ENCODE measurements at regions not wholly inside any gene's neighbourhood (a gene's known extent, or its start where the extent isn't known, plus 50 kb on each side); places are given as distances from the start of the nearest gene placed in this dataset.

DNA sequence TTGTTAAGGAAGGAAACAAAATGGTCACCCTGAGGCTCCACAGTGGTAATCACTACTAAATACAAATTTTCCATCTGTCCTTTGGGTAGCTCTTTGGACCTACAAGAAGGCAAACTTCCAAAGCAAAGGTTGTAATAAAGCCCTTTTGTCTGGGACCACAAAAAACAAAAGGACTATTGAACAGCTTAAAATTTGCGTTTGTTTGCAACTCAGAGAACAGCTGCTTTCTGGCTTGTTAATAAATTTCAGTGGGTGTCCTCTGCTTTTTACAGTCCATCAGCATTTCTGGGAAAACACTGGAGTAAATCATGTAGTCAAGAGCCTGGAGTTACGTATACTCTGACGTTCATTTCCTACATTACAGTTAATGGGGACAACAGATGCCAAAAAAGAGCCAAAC is 439.7 kb upstream of the DIAPH2 start:
- TF ChIP-seq SP1 (IDR thresholded peaks at IDR 0.05), result no peak
- TF ChIP-seq L3MBTL2 (conservative IDR thresholded peaks at IDR 0.05), result no peak
- TF ChIP-seq SUZ12 (IDR thresholded peaks at IDR 0.05), result no peak
- TF ChIP-seq FOXA1 (IDR thresholded peaks at IDR 0.05), result no peak
- no peak for DNase-seq (ENCODE audit: extremely low spot score)
- ChIA-PET CTCF (no interaction called here), POLR2A (no interaction called here)

DNA sequence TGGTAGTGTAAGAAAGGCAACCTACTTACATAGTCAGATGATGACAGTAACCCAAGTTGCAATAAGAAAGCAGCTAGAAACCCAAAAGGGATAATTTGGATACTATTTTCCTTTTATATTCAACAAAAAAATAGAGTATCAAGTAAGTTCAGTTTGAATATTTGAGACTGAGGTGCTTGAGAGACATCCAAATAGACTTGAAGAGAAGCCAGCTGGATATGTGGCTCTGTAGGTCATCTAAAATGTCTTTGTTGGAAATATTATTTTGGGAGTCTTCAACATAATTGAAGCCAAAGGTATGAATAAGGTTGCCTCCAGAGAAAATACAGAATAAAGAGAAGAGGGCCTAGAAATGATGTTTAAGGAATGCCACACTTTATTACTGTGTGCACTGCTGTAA is 438.2 kb upstream of the DIAPH2 start:
- ChIA-PET CTCF (no interaction called here), POLR2A (no interaction called here)
- TF ChIP-seq TARDBP (IDR thresholded peaks at IDR 0.05) (no peak), NFRKB (IDR thresholded peaks at IDR 0.05) (no peak), L3MBTL2 (conservative IDR thresholded peaks at IDR 0.05) (no peak)
- TF ChIP-seq, protein P1, sequence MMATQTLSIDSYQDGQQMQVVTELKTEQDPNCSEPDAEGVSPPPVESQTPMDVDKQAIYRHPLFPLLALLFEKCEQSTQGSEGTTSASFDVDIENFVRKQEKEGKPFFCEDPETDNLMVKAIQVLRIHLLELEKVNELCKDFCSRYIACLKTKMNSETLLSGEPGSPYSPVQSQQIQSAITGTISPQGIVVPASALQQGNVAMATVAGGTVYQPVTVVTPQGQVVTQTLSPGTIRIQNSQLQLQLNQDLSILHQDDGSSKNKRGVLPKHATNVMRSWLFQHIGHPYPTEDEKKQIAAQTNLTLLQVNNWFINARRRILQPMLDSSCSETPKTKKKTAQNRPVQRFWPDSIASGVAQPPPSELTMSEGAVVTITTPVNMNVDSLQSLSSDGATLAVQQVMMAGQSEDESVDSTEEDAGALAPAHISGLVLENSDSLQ (IDR thresholded peaks at IDR 0.05), result no peak
- DNase-seq (ENCODE audit: extremely low spot score), result no peak
